Endothelial cell of umbilical vein (primary cell): ENCODE measurements at regions not wholly inside any gene's neighbourhood (a gene's known extent, or its start where the extent isn't known, plus 50 kb on each side); places are given as distances from the start of the nearest gene placed in this dataset.

Experiments used
- BruUV-seq: library from RNA; stranded (reverse); fragments of 400-500 nt; replicated peaks from 2 replicates; lab custom pipeline; 2021; lab: Mats Ljungman, UMichigan
- CTCF ChIA-PET: fragments of 300-600, 350-600 bp; sonication (Branson Sonifier 250); formaldehyde crosslinking; loops from one replicate; lab custom pipeline; 2021; ENCODE audit warnings: antibody characterized with exemption, inconsistent platforms; lab: Charles Lee
- POLR2A ChIA-PET: fragments of 300-600, 350-600 bp; sonication (Branson Sonifier 250); formaldehyde crosslinking; loops from one replicate; lab custom pipeline; 2021; ENCODE audit warnings: antibody characterized with exemption, inconsistent platforms; lab: Charles Lee
- DNase-seq: peaks from one replicate; pipeline ENCODE4 v3.0.0-alpha.2; 2011; ENCODE audit warnings: low read depth, low spot score
- FAIRE-seq: peaks from 2 replicates; lab custom pipeline; 2011; peaks lifted over from hg19 to GRCh38; lab: Jason Lieb, UNC
- H2AFZ ChIP-seq: 2 replicates; pipeline ENCODE4 v1.6.0; 2012; ENCODE audit warnings: low read depth, low read length, control low read depth, inconsistent platforms
- H3K27ac ChIP-seq: 2 replicates; pipeline ENCODE4 v1.5.1; 2011; ENCODE audit warnings: low read depth, mild to moderate bottlenecking, control low read depth, low read length, moderate library complexity; ENCODE audit not compliant: insufficient read depth
- H3K27me3 ChIP-seq, 2 experiments: 2 replicates each; pipeline versions ENCODE4 v1.6.0 to v1.6.1; 2011; ENCODE audit warnings: low read length in 2 of 2, mixed read lengths in 1 of 2; ENCODE audit not compliant: control insufficient read depth in 2 of 2, insufficient read depth in 2 of 2
- H3K36me3 ChIP-seq, 2 experiments: 2 replicates in 1 of 2; 3 replicates in 1 of 2; pipeline ENCODE4 v1.5.1; 2011; ENCODE audit warnings: low read length in 2 of 2, mild to moderate bottlenecking in 1 of 2, moderate library complexity in 1 of 2; ENCODE audit not compliant: control insufficient read depth in 2 of 2, insufficient read depth in 2 of 2; ENCODE audit errors: extremely low read depth in 1 of 2
- H3K4me1 ChIP-seq: 3 replicates; pipeline ENCODE4 v1.5.1; 2011; ENCODE audit warnings: mild to moderate bottlenecking, low read length; ENCODE audit not compliant: control insufficient read depth, insufficient read depth; ENCODE audit errors: extremely low read depth
- H3K4me2 ChIP-seq: 2 replicates; pipeline ENCODE4 v1.6.1; 2011; ENCODE audit warnings: low read length, control low read depth, mixed read lengths; ENCODE audit not compliant: insufficient read depth
- H3K4me3 ChIP-seq, 3 experiments: fragments of 200-600 bp in 1 of 3; sonication (generic), shearing (Covaris generic) in 1 of 3; replicated peaks in 1 of 3; 2 replicates each; pipeline ENCODE4 v1.5.1; 2011 to 2016; ENCODE audit warnings: control low read depth in 3 of 3, low read length in 3 of 3, mild to moderate bottlenecking in 2 of 3, inconsistent platforms in 1 of 3, low read depth in 1 of 3, moderate library complexity in 1 of 3; ENCODE audit not compliant: insufficient read depth in 1 of 3
- H3K79me2 ChIP-seq: 2 replicates; pipeline ENCODE4 v1.6.0; 2012; ENCODE audit warnings: low read length, inconsistent platforms; ENCODE audit not compliant: control insufficient read depth, insufficient read depth
- H3K9ac ChIP-seq: replicated peaks from 2 replicates; pipeline ENCODE3; 2011; ENCODE audit warnings: low read length, control low read depth; ENCODE audit not compliant: insufficient read depth; ENCODE audit errors: extremely low read depth
- H3K9me1 ChIP-seq: replicated peaks from 3 replicates; pipeline ENCODE4 v1.6.0; 2011; ENCODE audit warnings: mild to moderate bottlenecking, low read length; ENCODE audit not compliant: control insufficient read depth, insufficient read depth; ENCODE audit errors: extremely low read depth
- H3K9me3 ChIP-seq: replicated peaks from 2 replicates; pipeline ENCODE4 v1.5.1; 2012; ENCODE audit warnings: low read length, inconsistent platforms; ENCODE audit not compliant: control insufficient read depth, insufficient read depth
- H4K20me1 ChIP-seq: replicated peaks from 2 replicates; pipeline ENCODE3; 2011; ENCODE audit warnings: mild to moderate bottlenecking, low read length; ENCODE audit not compliant: control insufficient read depth, insufficient read depth; ENCODE audit errors: extremely low read depth
- CTCF ChIP-seq, 2 donors: IDR thresholded peaks; 1 replicate in 1 of 2; 2 replicates in 1 of 2; pipeline ENCODE4 v1.5.1; 2011; ENCODE audit warnings: low read length in 2 of 2, mild to moderate bottlenecking in 2 of 2, moderate library complexity in 2 of 2, control low read depth in 1 of 2, inconsistent platforms in 1 of 2, low read depth in 1 of 2; ENCODE audit not compliant: insufficient read depth in 1 of 2; ENCODE audit errors: extremely low read depth in 1 of 2
- EZH2 ChIP-seq: IDR thresholded peaks from 2 replicates; pipeline ENCODE4 v1.6.1; 2012; ENCODE audit warnings: borderline replicate concordance, low read depth, mild to moderate bottlenecking, moderate library complexity, low read length, inconsistent platforms; ENCODE audit not compliant: severe bottlenecking
- FOS ChIP-seq: IDR thresholded peaks from 2 replicates; pipeline ENCODE4 v1.6.1; 2011; ENCODE audit warnings: mild to moderate bottlenecking, low read length, moderate library complexity, borderline replicate concordance; ENCODE audit not compliant: insufficient read depth
- GATA2 ChIP-seq: IDR thresholded peaks from 2 replicates; pipeline ENCODE4 v1.7.0; 2011; ENCODE audit warnings: low read depth, mild to moderate bottlenecking, moderate library complexity, mixed read lengths, low read length; ENCODE audit not compliant: insufficient read length, insufficient read depth
- JUN ChIP-seq: IDR thresholded peaks from 2 replicates; pipeline ENCODE4 v1.6.1; 2011; ENCODE audit warnings: borderline replicate concordance, low read depth; ENCODE audit not compliant: insufficient read length, insufficient read depth
- MAX ChIP-seq: IDR thresholded peaks from 2 replicates; pipeline ENCODE4 v1.6.1; 2011; ENCODE audit not compliant: insufficient read depth, insufficient read length
- POLR2AphosphoS5 ChIP-seq: IDR thresholded peaks from 2 replicates; pipeline ENCODE4 v1.6.1; 2012; ENCODE audit warnings: low read depth, mild to moderate bottlenecking, control low read depth, low read length, moderate library complexity; ENCODE audit not compliant: insufficient read depth
- dilution Hi-C: fragments of 300-500 bp; cut with MboI; formaldehyde crosslinking; loops from one replicate; pipeline ENCODE4 v1.15.0; 2019; ENCODE audit warnings: low sequenced_read_pairs; ENCODE audit not compliant: extremely low pct_ligation_motif_present
- intact Hi-C: fragments of 100-400 bp; cut with micrococcal nuclease; formaldehyde crosslinking; loops from one replicate; pipeline ENCODE4 v1.10.0; 2022

GRCh38 chr4:184574861-184575260 is 74.4 kb downstream of the CASP3 start:
- BruUV-seq = no TSS peak
- FAIRE-seq = peak; percentile 87

GRCh38 chr4:184573701-184574100 is 75.5 kb downstream of the CASP3 start:
- Histone ChIP-seq H3K4me1 (peaks cover 29% of the 10 kb centered on the region), H3K36me3 (no peaks in the 10 kb centered on the region), H2AFZ (no peak overlapping the region), H4K20me1 (no peaks in the 10 kb centered on the region), H3K9me3 (no peaks in the 10 kb centered on the region), H3K4me2 (peak overlapping the region; percentile 13), H3K79me2 (no peaks in the 10 kb centered on the region), H3K27ac (peak overlapping the region; percentile 53), H3K9ac (peak overlapping the region; percentile 19), H3K27me3 (no peaks in the 10 kb centered on the region), H3K4me3 (no peak overlapping the region), H3K9me1 (no peaks in the 10 kb centered on the region)
- ChIA-PET CTCF (interaction anchor here (0.7 to 1.8 kb wide), 5 partner anchors 11 to 310 kb away, joined by 3 to 7 read pairs (median 4); partner anchors contain the start of genes CASP3 and PRIMPOL), POLR2A (interaction anchor here (0.6 kb wide), 1 partner anchor 99 kb away, joined by 4 read pairs; the partner anchor contains the start of gene IRF2)
- TF ChIP-seq EZH2 (no peak), GATA2 (peak; percentile 94), FOS (peak; percentile 73), MAX (no peak), CTCF (IDR thresholded peaks at IDR 0.05; ENCODE audit: extremely low read depth in 1 of 2, insufficient read depth in 1 of 2, low read depth in 1 of 2, low read length in 2 of 2) (no peak), JUN (peak; percentile 75)
- dilution Hi-C loops = no loop called here
- FAIRE-seq (peak; percentile 87), DNase-seq (peak; percentile 89)
- no TSS peak for BruUV-seq
- intact Hi-C loops = loop anchor here (10.0 kb wide), 1 partner anchor 251 kb away; the partner anchor contains the start of gene ACSL1

More at GRCh38 chr4:184574861-184575260, 74.4 kb downstream of the CASP3 start:
- TF ChIP-seq FOS = peak; percentile 29
- peak; percentile 48 for TF ChIP-seq JUN
- no peak for TF ChIP-seq POLR2AphosphoS5
- peak; percentile 82 for TF ChIP-seq GATA2
- no peak for TF ChIP-seq EZH2
- no peaks in the 10 kb centered on the region for H3K79me2 ChIP-seq
- H3K9me3 ChIP-seq = no peaks in the 10 kb centered on the region
- DNase-seq = peak; percentile 96
- intact Hi-C loops (loop anchor here (1.0 to 10.0 kb wide), 8 partner anchors 37 to 311 kb away; partner anchors contain the start of genes ACSL1, CASP3, CENPU and IRF2), dilution Hi-C loops (no loop called here)
- CTCF ChIA-PET = interaction anchor here (0.6 to 1.4 kb wide), 7 partner anchors 14 to 311 kb away, joined by 3 to 4 read pairs (median 3); no protein-coding TSS in a partner anchor
- H2AFZ ChIP-seq = no peak overlapping the region
- no peaks in the 10 kb centered on the region for H3K9me1 ChIP-seq
- H4K20me1 ChIP-seq = no peaks in the 10 kb centered on the region
- peak overlapping the region in 1 of 3 experiments; percentile 47 for H3K4me3 ChIP-seq
- H3K36me3 ChIP-seq = no peaks in the 10 kb centered on the region
- peak overlapping the region; percentile 38 for H3K9ac ChIP-seq
- H3K4me1 ChIP-seq = peaks cover 20% of the 10 kb centered on the region
- no peaks in the 10 kb centered on the region for H3K27me3 ChIP-seq
- POLR2A ChIA-PET = interaction anchor here (0.9 to 1.0 kb wide), 2 partner anchors 37 to 74 kb away, joined by 3 to 5 read pairs; partner anchors contain the start of genes CASP3 and PRIMPOL
- H3K27ac ChIP-seq = peak overlapping the region; percentile 73
- peak overlapping the region; percentile 71 for H3K4me2 ChIP-seq
